Neural crest cell (in vitro differentiated cells): ENCODE measurements at regions not wholly inside any gene's neighbourhood (a gene's known extent, or its start where the extent isn't known, plus 50 kb on each side); places are given as distances from the start of the nearest gene placed in this dataset.
"Not testable (repeated sequence)": the region's sequence is repeated elsewhere in the genome, so short reads cannot be mapped to it uniquely, and the experiment has no call there.

Experiments
- DNase-seq: peaks from one replicate; pipeline ENCODE4 v3.0.0; 2021; ENCODE audit warnings: low read depth, mixed read lengths, low spot score
- H3K27ac Mint-ChIP-seq: one replicate; pipeline ENCODE4 v1.8.0; 2021; ENCODE audit warnings: mild to moderate bottlenecking, mixed read lengths; ENCODE audit not compliant: unreplicated experiment
- H3K27me3 Mint-ChIP-seq: 2 replicates; pipeline ENCODE4 v1.8.0; 2021; ENCODE audit warnings: low read depth, mild to moderate bottlenecking, mixed read lengths
- H3K36me3 Mint-ChIP-seq: 2 replicates; pipeline ENCODE4 v1.8.0; 2021; ENCODE audit warnings: low read depth, mild to moderate bottlenecking, mixed read lengths
- H3K4me1 Mint-ChIP-seq: 2 replicates; pipeline ENCODE4 v1.8.0; 2021; ENCODE audit warnings: mixed read lengths
- H3K4me3 Mint-ChIP-seq: one replicate; pipeline ENCODE4 v1.8.0; 2021; ENCODE audit warnings: mild to moderate bottlenecking, mixed read lengths
- H3K9me3 Mint-ChIP-seq: 2 replicates; pipeline ENCODE4 v1.8.0; 2021; ENCODE audit warnings: mixed read lengths
- TF ChIP-seq, protein P1 (sequence below): fragments of 200-600 bp; sonication (generic); conservative IDR thresholded peaks from 2 replicates; pipeline ENCODE4 v1.5.0; 2021; ENCODE audit warnings: antibody characterized with exemption, mild to moderate bottlenecking

DNA sequence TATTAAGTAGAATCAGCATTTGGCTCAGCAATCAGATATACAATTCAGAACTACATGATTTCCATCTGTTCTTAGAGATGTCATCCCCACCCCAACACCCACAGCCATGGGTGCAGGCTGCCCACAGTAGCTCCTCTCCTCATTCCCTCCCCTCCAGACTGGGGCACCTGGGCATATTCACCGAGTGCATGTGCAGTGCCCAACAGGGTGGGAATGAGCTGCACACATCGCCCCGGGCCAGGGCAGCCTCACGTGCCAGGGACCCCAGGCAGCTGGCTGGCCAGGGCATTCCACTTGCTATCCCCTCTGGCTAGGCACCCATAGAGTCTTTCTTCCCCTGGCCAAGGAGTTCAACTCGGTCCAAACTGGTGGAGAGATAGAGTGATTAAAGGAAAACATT is 461.9 kb upstream of the NUDT12 start:
- H3K27me3 Mint-ChIP-seq, result no peaks in the 10 kb centered on the region
- TF ChIP-seq, protein P1, sequence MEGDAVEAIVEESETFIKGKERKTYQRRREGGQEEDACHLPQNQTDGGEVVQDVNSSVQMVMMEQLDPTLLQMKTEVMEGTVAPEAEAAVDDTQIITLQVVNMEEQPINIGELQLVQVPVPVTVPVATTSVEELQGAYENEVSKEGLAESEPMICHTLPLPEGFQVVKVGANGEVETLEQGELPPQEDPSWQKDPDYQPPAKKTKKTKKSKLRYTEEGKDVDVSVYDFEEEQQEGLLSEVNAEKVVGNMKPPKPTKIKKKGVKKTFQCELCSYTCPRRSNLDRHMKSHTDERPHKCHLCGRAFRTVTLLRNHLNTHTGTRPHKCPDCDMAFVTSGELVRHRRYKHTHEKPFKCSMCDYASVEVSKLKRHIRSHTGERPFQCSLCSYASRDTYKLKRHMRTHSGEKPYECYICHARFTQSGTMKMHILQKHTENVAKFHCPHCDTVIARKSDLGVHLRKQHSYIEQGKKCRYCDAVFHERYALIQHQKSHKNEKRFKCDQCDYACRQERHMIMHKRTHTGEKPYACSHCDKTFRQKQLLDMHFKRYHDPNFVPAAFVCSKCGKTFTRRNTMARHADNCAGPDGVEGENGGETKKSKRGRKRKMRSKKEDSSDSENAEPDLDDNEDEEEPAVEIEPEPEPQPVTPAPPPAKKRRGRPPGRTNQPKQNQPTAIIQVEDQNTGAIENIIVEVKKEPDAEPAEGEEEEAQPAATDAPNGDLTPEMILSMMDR, result no peak
- no peaks in the 10 kb centered on the region for H3K36me3 Mint-ChIP-seq
- no peaks in the 10 kb centered on the region for H3K4me1 Mint-ChIP-seq
- H3K9me3 Mint-ChIP-seq, result peaks cover 2% of the 10 kb centered on the region
- no peak overlapping the region for H3K4me3 Mint-ChIP-seq
- H3K27ac Mint-ChIP-seq, result no peak overlapping the region
- no peak for DNase-seq

DNA sequence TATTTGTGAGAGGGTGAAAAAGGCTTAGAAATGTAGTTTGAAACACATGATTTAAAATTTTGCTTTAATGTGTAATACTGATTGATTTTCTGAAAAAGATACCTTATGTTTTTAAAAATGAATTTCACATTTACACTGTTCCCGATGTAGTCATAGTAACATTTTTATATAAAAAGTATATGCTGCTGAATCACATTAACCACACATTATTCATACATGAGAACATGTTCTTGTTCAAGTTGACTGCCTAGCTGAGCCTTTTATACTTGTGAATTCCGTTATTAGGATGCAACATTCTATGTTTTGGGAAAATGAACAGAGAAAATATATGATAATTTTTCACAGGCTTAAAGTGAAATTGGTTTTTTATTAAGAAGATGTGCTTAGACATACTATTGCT is 461.1 kb upstream of the NUDT12 start:
- TF ChIP-seq, protein P1, result no peak
- Mint-ChIP-seq H3K9me3 (peaks cover 4% of the 10 kb centered on the region), H3K36me3 (no peaks in the 10 kb centered on the region), H3K27me3 (no peaks in the 10 kb centered on the region), H3K4me1 (no peaks in the 10 kb centered on the region), H3K4me3 (no peak overlapping the region), H3K27ac (no peak overlapping the region)
- DNase-seq, result no peak

DNA sequence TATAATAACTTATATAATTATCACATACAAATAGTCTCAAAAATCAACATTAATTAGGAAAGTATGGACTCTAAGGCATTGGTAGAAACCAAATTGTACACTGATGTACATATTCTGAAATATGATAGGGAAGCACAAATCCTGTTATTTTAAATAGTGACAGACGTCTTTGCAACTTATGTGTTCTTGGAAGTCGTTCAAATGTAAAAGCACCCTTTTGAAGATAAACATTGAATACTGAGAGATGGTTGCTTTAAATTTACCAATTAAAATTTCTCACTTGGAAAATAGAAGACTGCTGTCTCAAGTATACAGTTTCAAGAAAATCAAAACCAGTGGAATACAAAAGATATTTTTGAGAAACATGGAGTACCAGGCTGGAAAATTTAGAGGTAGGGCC is 457.4 kb upstream of the NUDT12 start:
- DNase-seq, result no peak
- H3K27ac Mint-ChIP-seq, result no peak overlapping the region
- H3K9me3 Mint-ChIP-seq, result peaks cover 10% of the 10 kb centered on the region
- no peaks in the 10 kb centered on the region for H3K27me3 Mint-ChIP-seq
- peaks cover 3% of the 10 kb centered on the region for H3K36me3 Mint-ChIP-seq
- TF ChIP-seq, protein P1, result no peak
- no peaks in the 10 kb centered on the region for H3K4me1 Mint-ChIP-seq
- no peak overlapping the region for H3K4me3 Mint-ChIP-seq

GRCh38 chr5:104018299-104018698 is 455.7 kb upstream of the NUDT12 start:
- H3K36me3 Mint-ChIP-seq, result peaks cover 3% of the 10 kb centered on the region
- TF ChIP-seq, protein P1, result no peak
- no peak overlapping the region for H3K4me3 Mint-ChIP-seq
- H3K9me3 Mint-ChIP-seq, result peaks cover 10% of the 10 kb centered on the region
- DNase-seq, result no peak
- no peaks in the 10 kb centered on the region for H3K27me3 Mint-ChIP-seq
- no peaks in the 10 kb centered on the region for H3K4me1 Mint-ChIP-seq
- H3K27ac Mint-ChIP-seq, result no peak overlapping the region

DNA sequence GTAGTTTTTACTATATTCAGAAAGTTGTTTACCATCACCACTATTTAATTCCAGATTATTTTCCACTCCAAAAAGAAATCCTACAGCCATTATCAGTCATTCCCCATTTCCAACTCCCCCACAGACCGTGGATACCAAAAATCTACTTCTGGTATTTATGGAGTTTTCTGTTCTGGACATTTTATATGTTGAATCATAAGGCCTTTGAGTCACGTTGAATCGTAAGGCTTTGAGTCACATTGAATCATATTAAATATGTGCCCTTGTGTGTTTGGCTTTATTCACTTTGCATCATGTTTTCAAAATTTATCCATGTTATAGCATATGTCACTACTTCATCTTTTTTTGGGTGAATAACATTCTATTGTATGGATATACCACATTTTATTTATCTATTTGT is 454.1 kb upstream of the NUDT12 start:
- no peak overlapping the region for H3K4me3 Mint-ChIP-seq
- H3K27ac Mint-ChIP-seq, result no peak overlapping the region
- DNase-seq, result no peak
- no peaks in the 10 kb centered on the region for H3K27me3 Mint-ChIP-seq
- TF ChIP-seq, protein P1, result no peak
- H3K9me3 Mint-ChIP-seq, result peaks cover 10% of the 10 kb centered on the region
- peaks cover 3% of the 10 kb centered on the region for H3K36me3 Mint-ChIP-seq
- no peaks in the 10 kb centered on the region for H3K4me1 Mint-ChIP-seq

DNA sequence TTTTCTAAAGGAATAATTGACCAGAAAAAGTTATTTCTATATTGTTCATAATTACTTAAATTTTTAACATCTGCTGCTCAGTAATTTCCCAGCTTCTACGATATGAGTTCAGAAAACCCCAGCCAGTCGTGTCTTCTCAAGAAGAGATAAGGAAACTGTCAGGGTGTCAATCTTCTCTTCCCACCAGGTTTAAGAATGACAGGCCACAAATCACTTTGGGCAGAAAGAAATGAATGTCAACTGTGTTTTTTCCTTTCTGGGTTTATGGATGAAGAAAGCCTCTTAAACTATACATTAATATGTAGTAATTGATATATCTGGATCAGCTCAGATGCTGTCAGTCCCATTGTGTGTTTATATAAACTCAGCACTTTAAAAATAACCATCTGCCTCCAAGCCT is 453.2 kb upstream of the NUDT12 start:
- Mint-ChIP-seq H3K27me3 (no peaks in the 10 kb centered on the region), H3K4me1 (no peaks in the 10 kb centered on the region), H3K36me3 (peaks cover 3% of the 10 kb centered on the region), H3K9me3 (peaks cover 10% of the 10 kb centered on the region), H3K4me3 (no peak overlapping the region), H3K27ac (no peak overlapping the region)
- DNase-seq, result no peak
- TF ChIP-seq, protein P1, result no peak

DNA sequence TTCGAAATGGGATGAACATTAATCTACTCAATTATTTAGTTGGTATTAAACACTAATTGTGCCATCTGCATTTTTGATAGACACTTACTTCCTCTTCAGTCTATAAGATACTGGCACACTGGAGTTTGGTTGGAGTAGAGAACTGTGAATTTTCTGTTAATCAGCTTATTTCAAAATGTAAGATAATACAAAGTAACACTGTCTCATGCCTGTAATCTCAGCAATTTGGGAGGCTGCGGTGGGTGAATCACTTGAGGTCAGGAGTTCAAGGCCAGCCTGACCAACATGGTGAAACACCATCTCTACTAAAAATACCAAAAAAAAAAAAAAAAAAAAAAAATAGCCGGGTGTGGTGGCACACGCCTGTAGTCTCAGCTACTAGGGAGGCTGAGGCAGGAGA is 440.2 kb upstream of the NUDT12 start:
- not testable (repeated sequence) for H3K27me3 Mint-ChIP-seq, H3K4me1 Mint-ChIP-seq, H3K4me3 Mint-ChIP-seq, DNase-seq, H3K27ac Mint-ChIP-seq, H3K36me3 Mint-ChIP-seq, H3K9me3 Mint-ChIP-seq
